ENCODE measurements at regions not wholly inside any gene's neighbourhood (a gene's known extent, or its start where the extent isn't known, plus 50 kb on each side); places are given as distances from the start of the nearest gene placed in this dataset.

- no peak for DNase-seq (ENCODE audit: low spot score)
- TF ChIP-seq CTCF (IDR thresholded peaks at IDR 0.05; ENCODE audit: borderline replicate concordance, control extremely low read depth, extremely low read depth, insufficient read depth, missing control alignments) = no peak
- in situ Hi-C loops (cut with MboI; ENCODE audit: low sequenced_read_pairs, unreplicated experiment) = no loop called here
Observed at GRCh38 chr10:16381083-16381482, 55.7 kb upstream of the PTER start.

GRCh38 chr10:16384021-16384420 is 52.8 kb upstream of the PTER start:
- no peak for TF ChIP-seq CTCF (IDR thresholded peaks at IDR 0.05; ENCODE audit: borderline replicate concordance, control extremely low read depth, extremely low read depth, insufficient read depth, missing control alignments)
- DNase-seq (ENCODE audit: low spot score) = no peak
- in situ Hi-C loops (cut with MboI; ENCODE audit: low sequenced_read_pairs, unreplicated experiment) = no loop called here

- in situ Hi-C loops (cut with MboI; ENCODE audit: low sequenced_read_pairs, unreplicated experiment) = no loop called here
- no peak for TF ChIP-seq CTCF (IDR thresholded peaks at IDR 0.05; ENCODE audit: borderline replicate concordance, control extremely low read depth, extremely low read depth, insufficient read depth, missing control alignments)
Observed at GRCh38 chr10:16386855-16387254, 50.0 kb upstream of the PTER start.

More at GRCh38 chr10:16386855-16387254, 50.0 kb upstream of the PTER start:
- no peak for DNase-seq (ENCODE audit: low spot score)

Data from GM13976 (cell line).